NCI-H2227 (cell line): ENCODE measurements at regions not wholly inside any gene's neighbourhood (a gene's known extent, or its start where the extent isn't known, plus 50 kb on each side); places are given as distances from the start of the nearest gene placed in this dataset.
"Not testable (repeated sequence)": the region's sequence is repeated elsewhere in the genome, so short reads cannot be mapped to it uniquely, and the experiment has no call there.

ENCODE experiments used
- DNase-seq: peaks from one replicate; lab custom pipeline; 2025; ENCODE audit not compliant: unreplicated experiment; lab: John Stamatoyannopoulos, UW

- no peak for DNase-seq
Measured at GRCh38 chr2:60259781-60260180, 293.7 kb downstream of the BCL11A start.

GRCh38 chr2:60252581-60253150, 300.8 kb downstream of the BCL11A start:
- no peak for DNase-seq

GRCh38 chr2:60251247-60251646, 302.2 kb downstream of the BCL11A start:
- no peak for DNase-seq

GRCh38 chr2:60249879-60250278, 303.6 kb downstream of the BCL11A start:
- no peak for DNase-seq

- DNase-seq: peak; percentile 75
Measured at GRCh38 chr2:60247471-60247870, 306.0 kb downstream of the BCL11A start.

GRCh38 chr2:60246583-60246982, 306.9 kb downstream of the BCL11A start:
- peak; percentile 17 for DNase-seq

- no peak for DNase-seq
Measured at GRCh38 chr2:60234274-60234986, 319.0 kb downstream of the BCL11A start.

- DNase-seq: no peak
Measured at GRCh38 chr2:60230596-60230995, 322.9 kb downstream of the BCL11A start.

- no peak for DNase-seq
Measured at GRCh38 chr2:60230037-60230436, 323.4 kb downstream of the BCL11A start.

GRCh38 chr2:60226943-60227342, 326.5 kb downstream of the BCL11A start:
- DNase-seq: no peak

GRCh38 chr2:60226191-60226590, 327.3 kb downstream of the BCL11A start:
- DNase-seq: no peak

GRCh38 chr2:60223859-60224258, 329.6 kb downstream of the BCL11A start:
- DNase-seq: no peak

- no peak for DNase-seq
Measured at GRCh38 chr2:60221098-60221497, 332.4 kb downstream of the BCL11A start.

- no peak for DNase-seq
Measured at GRCh38 chr2:60219536-60219935, 333.9 kb downstream of the BCL11A start.

GRCh38 chr2:60216452-60216995, 336.9 kb downstream of the BCL11A start:
- DNase-seq: no peak

- DNase-seq: peak; percentile 75
Measured at GRCh38 chr2:60215386-60215901, 338.0 kb downstream of the BCL11A start.

GRCh38 chr2:60214626-60214875, 338.9 kb downstream of the BCL11A start:
- DNase-seq: no peak

- peak; percentile 9 for DNase-seq
Measured at GRCh38 chr2:60213865-60214625, 339.4 kb downstream of the BCL11A start.

GRCh38 chr2:60212181-60212945, 341.1 kb downstream of the BCL11A start:
- no peak for DNase-seq

- DNase-seq: not testable (repeated sequence)
Measured at GRCh38 chr2:60189006-60189405, 364.4 kb downstream of the BCL11A start.

- DNase-seq: no peak
Measured at GRCh38 chr2:60175290-60175689, 378.2 kb downstream of the BCL11A start.
